IPS-15b (cell line): ENCODE measurements at regions not wholly inside any gene's neighbourhood (a gene's known extent, or its start where the extent isn't known, plus 50 kb on each side); places are given as distances from the start of the nearest gene placed in this dataset.

Source experiments
- H3K27me3 ChIP-seq: one replicate; pipeline ENCODE4 v1.6.1; 2013; ENCODE audit warnings: low read length; ENCODE audit not compliant: control insufficient read depth, insufficient read depth
- H3K36me3 ChIP-seq: one replicate; pipeline ENCODE4 v1.6.1; 2013; ENCODE audit warnings: low read length; ENCODE audit not compliant: control insufficient read depth, insufficient read depth
- H3K4me1 ChIP-seq: one replicate; pipeline ENCODE4 v1.6.1; 2013; ENCODE audit warnings: mild to moderate bottlenecking, low read length; ENCODE audit not compliant: control insufficient read depth, insufficient read depth
- H3K4me3 ChIP-seq: one replicate; pipeline ENCODE4 v1.5.1; 2013; ENCODE audit warnings: low read depth, low read length
- H3K9ac ChIP-seq: one replicate; pipeline ENCODE4 v1.6.1; 2013; ENCODE audit warnings: low read depth, mild to moderate bottlenecking, low read length
- H3K9me3 ChIP-seq: one replicate; pipeline ENCODE4 v1.6.1; 2013; ENCODE audit warnings: mild to moderate bottlenecking, low read length; ENCODE audit not compliant: control insufficient read depth, insufficient read depth

GRCh38 chr14:22472935-22473854, 115.8 kb downstream of the DAD1 start:
- Histone ChIP-seq H3K9ac (no peak overlapping the region), H3K36me3 (no peaks in the 10 kb centered on the region), H3K4me1 (peaks cover 4% of the 10 kb centered on the region), H3K27me3 (no peaks in the 10 kb centered on the region), H3K4me3 (no peak overlapping the region), H3K9me3 (no peaks in the 10 kb centered on the region)

- Histone ChIP-seq H3K9ac (no peak overlapping the region), H3K4me1 (peaks cover 4% of the 10 kb centered on the region), H3K36me3 (no peaks in the 10 kb centered on the region), H3K4me3 (no peak overlapping the region), H3K9me3 (no peaks in the 10 kb centered on the region), H3K27me3 (no peaks in the 10 kb centered on the region)
Measured at GRCh38 chr14:22472466-22472865, 116.6 kb downstream of the DAD1 start.

- peaks cover 3% of the 10 kb centered on the region for H3K4me1 ChIP-seq
- no peaks in the 10 kb centered on the region for H3K9me3 ChIP-seq
- H3K4me3 ChIP-seq: no peak overlapping the region
- H3K9ac ChIP-seq: no peak overlapping the region
- no peaks in the 10 kb centered on the region for H3K36me3 ChIP-seq
- H3K27me3 ChIP-seq: no peaks in the 10 kb centered on the region
Measured at GRCh38 chr14:22471545-22472121, 117.4 kb downstream of the DAD1 start.

- no peak overlapping the region for H3K9ac ChIP-seq
- no peaks in the 10 kb centered on the region for H3K27me3 ChIP-seq
- no peaks in the 10 kb centered on the region for H3K36me3 ChIP-seq
- H3K4me1 ChIP-seq: peaks cover 3% of the 10 kb centered on the region
- no peaks in the 10 kb centered on the region for H3K9me3 ChIP-seq
- H3K4me3 ChIP-seq: no peak overlapping the region
Measured at GRCh38 chr14:22469538-22470303, 119.3 kb downstream of the DAD1 start.

- no peak overlapping the region for H3K9ac ChIP-seq
- peaks cover 3% of the 10 kb centered on the region for H3K4me1 ChIP-seq
- H3K4me3 ChIP-seq: no peak overlapping the region
- H3K27me3 ChIP-seq: no peaks in the 10 kb centered on the region
- H3K36me3 ChIP-seq: no peaks in the 10 kb centered on the region
- H3K9me3 ChIP-seq: no peaks in the 10 kb centered on the region
Measured at GRCh38 chr14:22468830-22469229, 120.2 kb downstream of the DAD1 start.

- H3K9ac ChIP-seq: no peak overlapping the region
- no peak overlapping the region for H3K4me3 ChIP-seq
- no peaks in the 10 kb centered on the region for H3K4me1 ChIP-seq
- no peaks in the 10 kb centered on the region for H3K27me3 ChIP-seq
- H3K36me3 ChIP-seq: no peaks in the 10 kb centered on the region
- H3K9me3 ChIP-seq: no peaks in the 10 kb centered on the region
Measured at GRCh38 chr14:22466491-22466890, 122.5 kb downstream of the DAD1 start.

- H3K4me3 ChIP-seq: no peak overlapping the region
- H3K36me3 ChIP-seq: no peaks in the 10 kb centered on the region
- no peaks in the 10 kb centered on the region for H3K9me3 ChIP-seq
- H3K4me1 ChIP-seq: no peaks in the 10 kb centered on the region
- no peak overlapping the region for H3K9ac ChIP-seq
- H3K27me3 ChIP-seq: no peaks in the 10 kb centered on the region
Measured at GRCh38 chr14:22465201-22465840, 123.7 kb downstream of the DAD1 start.

GRCh38 chr14:22464422-22465142, 124.4 kb downstream of the DAD1 start:
- Histone ChIP-seq H3K4me1 (no peaks in the 10 kb centered on the region), H3K36me3 (no peaks in the 10 kb centered on the region)

GRCh38 chr14:22463763-22464173, 125.3 kb downstream of the DAD1 start:
- Histone ChIP-seq H3K27me3 (no peaks in the 10 kb centered on the region), H3K4me3 (no peak overlapping the region), H3K9ac (no peak overlapping the region), H3K36me3 (no peaks in the 10 kb centered on the region), H3K4me1 (no peaks in the 10 kb centered on the region), H3K9me3 (no peaks in the 10 kb centered on the region)

More at GRCh38 chr14:22464422-22465142, 124.4 kb downstream of the DAD1 start:
- Histone ChIP-seq H3K27me3 (no peaks in the 10 kb centered on the region), H3K9me3 (no peaks in the 10 kb centered on the region), H3K9ac (no peak overlapping the region), H3K4me3 (no peak overlapping the region)

- Histone ChIP-seq H3K27me3 (no peaks in the 10 kb centered on the region), H3K9me3 (no peaks in the 10 kb centered on the region), H3K4me3 (no peak overlapping the region), H3K4me1 (no peaks in the 10 kb centered on the region), H3K9ac (no peak overlapping the region), H3K36me3 (no peaks in the 10 kb centered on the region)
Measured at GRCh38 chr14:22462923-22463322, 126.1 kb downstream of the DAD1 start.
